ENCODE measurements at regions not wholly inside any gene's neighbourhood (a gene's known extent, or its start where the extent isn't known, plus 50 kb on each side); places are given as distances from the start of the nearest gene placed in this dataset.
A peak's percentile ranks its signal among the peaks of the same experiment; 100 is the strongest.

DNA sequence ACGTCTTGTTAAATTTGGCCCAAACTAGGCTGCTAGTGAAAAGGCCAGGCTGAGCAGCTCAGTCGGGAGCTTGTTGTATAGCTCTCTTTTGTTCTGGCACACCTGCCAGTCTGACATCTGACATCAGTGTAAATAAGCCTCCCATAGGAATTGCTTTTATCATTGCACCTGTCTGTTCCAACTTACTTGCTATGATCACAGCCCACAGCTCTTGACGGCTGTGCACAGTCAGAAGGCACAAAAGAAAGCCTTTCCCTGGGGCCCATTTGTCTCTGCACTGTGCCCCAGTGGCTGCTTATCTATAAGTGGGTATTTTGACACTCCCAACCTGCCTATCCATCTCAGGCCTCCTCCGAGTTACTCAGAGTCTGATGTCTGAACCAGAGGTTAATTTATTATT lies 324.5 kb downstream of the NUAK1 start:
- Histone ChIP-seq H3K36me3 (no peaks in the 10 kb centered on the region), H3K27me3 (no peaks in the 10 kb centered on the region), H3K9me3 (no peaks in the 10 kb centered on the region), H3K4me3 (no peak overlapping the region), H3K4me1 (peaks cover 0 to 19% (median 5%) of the 10 kb centered on the region in 9 donors), H3K27ac (no peak overlapping the region)
- 74 to 76% methylated on average over 4 of the region's 4 CpGs for WGBS, 2 donors
- ATAC-seq (no peak), DNase-seq (no peak)
- intact Hi-C loops (cut with DNase I) = no loop called here
- TF ChIP-seq, protein P1, sequence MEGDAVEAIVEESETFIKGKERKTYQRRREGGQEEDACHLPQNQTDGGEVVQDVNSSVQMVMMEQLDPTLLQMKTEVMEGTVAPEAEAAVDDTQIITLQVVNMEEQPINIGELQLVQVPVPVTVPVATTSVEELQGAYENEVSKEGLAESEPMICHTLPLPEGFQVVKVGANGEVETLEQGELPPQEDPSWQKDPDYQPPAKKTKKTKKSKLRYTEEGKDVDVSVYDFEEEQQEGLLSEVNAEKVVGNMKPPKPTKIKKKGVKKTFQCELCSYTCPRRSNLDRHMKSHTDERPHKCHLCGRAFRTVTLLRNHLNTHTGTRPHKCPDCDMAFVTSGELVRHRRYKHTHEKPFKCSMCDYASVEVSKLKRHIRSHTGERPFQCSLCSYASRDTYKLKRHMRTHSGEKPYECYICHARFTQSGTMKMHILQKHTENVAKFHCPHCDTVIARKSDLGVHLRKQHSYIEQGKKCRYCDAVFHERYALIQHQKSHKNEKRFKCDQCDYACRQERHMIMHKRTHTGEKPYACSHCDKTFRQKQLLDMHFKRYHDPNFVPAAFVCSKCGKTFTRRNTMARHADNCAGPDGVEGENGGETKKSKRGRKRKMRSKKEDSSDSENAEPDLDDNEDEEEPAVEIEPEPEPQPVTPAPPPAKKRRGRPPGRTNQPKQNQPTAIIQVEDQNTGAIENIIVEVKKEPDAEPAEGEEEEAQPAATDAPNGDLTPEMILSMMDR (IDR thresholded peaks at IDR 0.05) = no peak

DNA sequence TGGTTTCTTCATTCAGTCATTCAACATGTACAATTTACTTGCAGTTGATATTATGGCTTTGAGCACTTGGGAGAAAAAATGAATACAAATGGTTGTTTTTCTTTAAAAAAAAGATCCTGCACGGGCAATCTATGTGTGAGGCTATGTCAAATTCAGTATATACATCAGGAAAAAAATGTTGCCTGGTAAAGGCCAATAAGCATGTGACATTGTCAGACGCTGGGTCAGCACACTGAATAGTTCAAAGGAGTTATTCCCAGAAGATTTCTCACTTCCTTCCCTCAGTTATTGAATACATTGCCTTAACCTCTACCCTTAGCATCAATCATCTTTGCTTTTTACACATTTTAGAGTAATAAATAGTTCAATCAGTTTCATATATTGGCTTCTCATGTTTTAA lies 319.2 kb downstream of the NUAK1 start:
- no peaks in the 10 kb centered on the region for H3K9me3 ChIP-seq
- no peak overlapping the region for H3K27ac ChIP-seq
- intact Hi-C loops (cut with DNase I) = no loop called here
- ATAC-seq = no peak
- H3K4me3 ChIP-seq = no peak overlapping the region
- H3K27me3 ChIP-seq = no peaks in the 10 kb centered on the region
- no peaks in the 10 kb centered on the region for H3K36me3 ChIP-seq
- peaks cover 5 to 44% (median 32%) of the 10 kb centered on the region in 9 donors for H3K4me1 ChIP-seq
- TF ChIP-seq, protein P1 (IDR thresholded peaks at IDR 0.05) = no peak
- 74 to 82% methylated on average over 2 of the region's 2 CpGs for WGBS, 2 donors
- DNase-seq = no peak

DNA sequence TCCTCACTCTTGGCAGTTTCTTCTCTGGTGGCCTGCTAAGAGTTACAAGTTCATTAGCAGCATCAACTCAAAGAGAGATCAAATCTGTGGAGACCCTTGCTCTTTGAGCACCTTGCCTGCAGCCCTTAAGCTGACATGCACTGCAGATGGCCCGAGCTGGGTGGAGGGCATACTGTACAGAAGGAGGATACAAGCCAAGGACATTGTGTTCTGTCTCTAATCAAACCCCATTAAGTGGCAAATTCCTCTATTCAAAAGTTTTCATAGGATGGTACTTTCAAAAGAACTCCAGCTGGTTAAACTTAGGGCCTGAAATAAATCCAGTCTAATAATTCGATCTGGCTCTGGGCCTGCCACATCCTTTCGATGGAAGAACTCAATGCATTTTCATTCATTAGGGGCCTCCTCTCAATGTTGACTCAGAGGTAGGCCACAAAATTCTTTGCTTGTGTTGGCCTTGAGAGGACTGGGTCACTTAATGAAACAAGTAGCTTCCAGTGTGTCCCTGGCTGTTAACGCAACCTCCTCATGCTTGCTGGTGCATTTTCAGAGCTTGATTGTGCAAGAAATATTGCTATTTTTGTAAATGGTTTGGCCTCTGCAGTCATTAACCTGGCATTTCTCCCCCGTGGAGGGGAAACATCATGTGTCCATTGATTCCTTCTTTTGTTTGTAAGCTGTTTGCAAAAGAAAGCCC lies 318.2 kb downstream of the NUAK1 start:
- H3K9me3 ChIP-seq = no peaks in the 10 kb centered on the region
- peak overlapping the region in 8 of 10 donors; percentile 39 to 67 (median 51) for H3K27ac ChIP-seq
- WGBS, 2 donors = 38 to 42% methylated on average over 5 of the region's 5 CpGs
- DNase-seq (no peak), ATAC-seq (peak; percentile 38 to 88 (median 78))
- TF ChIP-seq, protein P1 (IDR thresholded peaks at IDR 0.05) = no peak
- H3K36me3 ChIP-seq = no peaks in the 10 kb centered on the region
- intact Hi-C loops (cut with DNase I) = no loop called here
- H3K4me3 ChIP-seq = no peak overlapping the region
- H3K4me1 ChIP-seq = peaks cover 5 to 44% (median 32%) of the 10 kb centered on the region in 9 donors
- no peaks in the 10 kb centered on the region for H3K27me3 ChIP-seq

DNA sequence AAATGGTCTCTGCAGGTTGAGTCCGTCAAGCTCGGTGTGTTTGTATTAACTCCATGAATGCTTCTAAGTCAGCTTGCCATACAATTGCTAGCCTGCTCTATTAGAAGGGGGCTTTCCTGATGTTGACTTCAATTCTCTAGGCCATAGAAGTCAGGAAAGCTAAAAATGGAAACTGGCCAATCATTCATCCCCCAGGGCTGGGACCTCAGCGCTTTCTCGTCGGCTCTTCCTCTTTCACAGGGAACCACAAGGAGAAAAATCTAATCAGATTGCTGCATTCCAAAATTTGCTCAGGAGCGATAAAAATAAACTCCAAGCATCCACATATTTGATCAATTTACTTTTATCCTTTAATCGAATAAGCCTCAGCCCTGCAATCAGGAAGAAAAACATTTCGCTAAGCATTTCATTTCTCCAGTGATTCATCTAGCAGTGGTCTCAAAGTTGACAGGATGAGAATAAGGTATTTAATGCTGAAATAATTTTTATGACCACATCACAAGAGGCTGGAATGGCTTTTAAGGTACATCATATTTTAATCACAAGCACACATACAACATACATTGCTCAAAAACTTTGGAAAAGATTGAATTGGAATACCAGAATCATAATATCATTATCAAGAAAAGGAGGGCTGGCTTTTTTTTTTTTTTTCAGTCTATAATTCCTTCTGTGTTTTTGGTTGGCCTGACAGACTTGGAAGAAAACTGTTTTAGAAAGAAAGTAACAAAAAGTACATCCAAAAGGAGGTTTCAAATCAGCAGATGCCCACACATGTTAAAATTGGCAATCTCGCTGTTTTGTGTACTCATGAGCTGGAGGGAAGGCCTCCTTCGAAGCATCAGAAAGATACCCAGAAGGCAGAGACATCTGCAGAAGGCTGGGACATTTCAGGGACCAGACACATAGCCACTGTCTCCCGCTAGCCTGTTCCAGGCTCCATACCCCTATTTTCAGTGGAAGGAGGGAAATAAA lies 316.3 kb downstream of the NUAK1 start:
- 62 to 75% methylated on average over 11 of the region's 11 CpGs for WGBS, 2 donors
- Histone ChIP-seq H3K27ac (peak overlapping the region in 1 of 10 donors; percentile 25), H3K4me3 (no peak overlapping the region), H3K27me3 (no peaks in the 10 kb centered on the region), H3K36me3 (no peaks in the 10 kb centered on the region), H3K4me1 (peaks cover 5 to 44% (median 32%) of the 10 kb centered on the region in 9 donors), H3K9me3 (peaks cover 0 to 10% (median 0%) of the 10 kb centered on the region in 11 donors)
- ATAC-seq (peak in 2 of 8 donors; percentile 33 to 50), DNase-seq (no peak)
- intact Hi-C loops (cut with DNase I) = no loop called here
- TF ChIP-seq, protein P1 (IDR thresholded peaks at IDR 0.05) = no peak

All from heart right ventricle (tissue), 16 donors.